KMS-11 (cell line): ENCODE measurements at regions not wholly inside any gene's neighbourhood (a gene's known extent, or its start where the extent isn't known, plus 50 kb on each side); places are given as distances from the start of the nearest gene placed in this dataset.

Experiments
- H2AFZ ChIP-seq: fragments of 200-600 bp; sonication (generic); 2 replicates; pipeline ENCODE4 v1.6.1; 2016; ENCODE audit warnings: antibody characterized with exemption, mixed run types, low read depth
- H3K27ac ChIP-seq: fragments of 200-600 bp; sonication (generic); 2 replicates; pipeline ENCODE4 v1.6.1; 2016; ENCODE audit warnings: mild to moderate bottlenecking, mixed run types
- H3K27me3 ChIP-seq: fragments of 200-600 bp; sonication (generic); 2 replicates; pipeline ENCODE4 v1.6.1; 2017; ENCODE audit warnings: mild to moderate bottlenecking, low read depth, mixed run types, moderate library complexity; ENCODE audit not compliant: insufficient read depth
- H3K36me3 ChIP-seq: fragments of 200-600 bp; sonication (generic); 2 replicates; pipeline ENCODE4 v1.6.1; 2017; ENCODE audit warnings: mild to moderate bottlenecking, mixed run types; ENCODE audit not compliant: insufficient read depth
- H3K4me1 ChIP-seq: fragments of 200-600 bp; sonication (generic); 2 replicates; pipeline ENCODE4 v1.6.1; 2016; ENCODE audit warnings: mild to moderate bottlenecking, low read depth, mixed run types; ENCODE audit not compliant: poor library complexity, severe bottlenecking
- H3K4me2 ChIP-seq: fragments of 200-600 bp; sonication (generic); 2 replicates; pipeline ENCODE4 v1.7.0; 2016; ENCODE audit warnings: mild to moderate bottlenecking, mixed run types
- H3K4me3 ChIP-seq: fragments of 200-600 bp; sonication (generic); IDR thresholded peaks from 2 replicates; pipeline ENCODE4 v1.6.1; 2017; ENCODE audit warnings: low read depth, low read length, mixed read lengths; ENCODE audit not compliant: insufficient read depth
- H3K79me2 ChIP-seq: fragments of 200-600 bp; sonication (generic); 2 replicates; pipeline ENCODE4 v1.6.1; 2016; ENCODE audit warnings: low read depth, mixed run types; ENCODE audit not compliant: insufficient read depth
- H3K9ac ChIP-seq: fragments of 200-600 bp; sonication (generic); 2 replicates; pipeline ENCODE4 v1.6.1; 2016; ENCODE audit warnings: mild to moderate bottlenecking, mixed run types
- H4K20me1 ChIP-seq: fragments of 200-600 bp; sonication (generic); 2 replicates; pipeline ENCODE4 v1.6.1; 2016; ENCODE audit warnings: mild to moderate bottlenecking, mixed run types; ENCODE audit not compliant: insufficient read depth
- CTCF ChIP-seq: fragments of 200-600 bp; sonication (generic); conservative IDR thresholded peaks from 2 replicates; pipeline ENCODE4 v1.6.1; 2017; ENCODE audit warnings: low read depth, mild to moderate bottlenecking, antibody characterized with exemption, low read length, moderate library complexity, mixed read lengths

- H3K4me2 ChIP-seq, result no peak overlapping the region
- H2AFZ ChIP-seq, result no peak overlapping the region
- TF ChIP-seq CTCF, result no peak
- H3K4me3 ChIP-seq, result no peak overlapping the region
- no peak overlapping the region for H3K9ac ChIP-seq
- H3K27me3 ChIP-seq, result no peaks in the 10 kb centered on the region
- peaks cover 10% of the 10 kb centered on the region for H3K4me1 ChIP-seq
- H4K20me1 ChIP-seq, result no peaks in the 10 kb centered on the region
- H3K79me2 ChIP-seq, result no peaks in the 10 kb centered on the region
- H3K27ac ChIP-seq, result no peak overlapping the region
- H3K36me3 ChIP-seq, result no peaks in the 10 kb centered on the region
These were observed 89.3 kb downstream of the MACIR start for GRCh38 chr5:103347716-103348423.

GRCh38 chr5:103346162-103346748 lies 87.7 kb downstream of the MACIR start:
- Histone ChIP-seq H3K36me3 (no peaks in the 10 kb centered on the region), H4K20me1 (no peaks in the 10 kb centered on the region), H3K27ac (peak overlapping the region; percentile 39; the same call in 1 of the 2 replicates), H3K79me2 (no peaks in the 10 kb centered on the region), H2AFZ (peak overlapping the region; percentile 22; the same call in 1 of the 2 replicates), H3K27me3 (no peaks in the 10 kb centered on the region), H3K9ac (no peak overlapping the region), H3K4me3 (no peak overlapping the region), H3K4me2 (peak overlapping the region; percentile 16; the same call in 1 of the 2 replicates), H3K4me1 (peaks cover 22% of the 10 kb centered on the region)
- no peak for TF ChIP-seq CTCF

GRCh38 chr5:103345461-103345860 lies 86.9 kb downstream of the MACIR start:
- H3K4me1 ChIP-seq, result peaks cover 29% of the 10 kb centered on the region
- no peak overlapping the region for H3K27ac ChIP-seq
- no peak overlapping the region for H3K4me3 ChIP-seq
- H3K9ac ChIP-seq, result no peak overlapping the region
- H3K27me3 ChIP-seq, result no peaks in the 10 kb centered on the region
- no peak for TF ChIP-seq CTCF
- H4K20me1 ChIP-seq, result no peaks in the 10 kb centered on the region
- H3K4me2 ChIP-seq, result no peak overlapping the region
- no peaks in the 10 kb centered on the region for H3K36me3 ChIP-seq
- no peaks in the 10 kb centered on the region for H3K79me2 ChIP-seq
- H2AFZ ChIP-seq, result no peak overlapping the region

- Histone ChIP-seq H3K79me2 (no peaks in the 10 kb centered on the region), H4K20me1 (no peaks in the 10 kb centered on the region), H3K9ac (peak overlapping the region; percentile 25; the same call in 1 of the 2 replicates), H2AFZ (peak overlapping the region; percentile 23; the same call in 1 of the 2 replicates), H3K4me1 (peaks cover 31% of the 10 kb centered on the region), H3K4me2 (peak overlapping the region; percentile 39), H3K27me3 (no peaks in the 10 kb centered on the region), H3K27ac (peak overlapping the region; percentile 61), H3K36me3 (no peaks in the 10 kb centered on the region), H3K4me3 (no peak overlapping the region)
- TF ChIP-seq CTCF, result no peak
These were observed 82.3 kb downstream of the MACIR start for GRCh38 chr5:103340717-103341388.
